GM12878 (cell line): ENCODE measurements at regions not wholly inside any gene's neighbourhood (a gene's known extent, or its start where the extent isn't known, plus 50 kb on each side); places are given as distances from the start of the nearest gene placed in this dataset.

Experiments used
- BACH1 ChIP-seq: fragments of 450-650 bp; IDR thresholded peaks from 2 replicates; pipeline ENCODE4 v1.6.1; 2017; ENCODE audit warnings: mild to moderate bottlenecking, borderline replicate concordance
- CHD2 ChIP-seq: IDR thresholded peaks from 2 replicates; pipeline ENCODE4 v1.6.1; 2011; ENCODE audit warnings: low read depth, low read length, improper control_type of control experiment, borderline replicate concordance
- CTCF ChIP-seq, 3 experiments: IDR thresholded peaks in 2 of 3; conservative IDR thresholded peaks in 1 of 3; 2 replicates each; pipeline ENCODE4 v1.5.1; 2011; ENCODE audit warnings: low read depth in 3 of 3, low read length in 3 of 3, mild to moderate bottlenecking in 3 of 3, control low read depth in 2 of 3, moderate library complexity in 2 of 3, inconsistent platforms in 1 of 3, mixed read lengths in 1 of 3; ENCODE audit not compliant: control insufficient read depth in 2 of 3, insufficient read depth in 1 of 3; ENCODE audit errors: extremely low read depth in 1 of 3
- DPF2 ChIP-seq: fragments of 450-650 bp; IDR thresholded peaks from 2 replicates; pipeline ENCODE4 v1.6.1; 2017; ENCODE audit warnings: mild to moderate bottlenecking
- EGR1 ChIP-seq, 2 experiments: IDR thresholded peaks; 1 replicate in 1 of 2; 2 replicates in 1 of 2; pipeline ENCODE4 v1.6.1; 2011 to 2012; ENCODE audit warnings: low read depth in 2 of 2, low read length in 2 of 2, borderline replicate concordance in 1 of 2, mild to moderate bottlenecking in 1 of 2, moderate library complexity in 1 of 2
- EP300 ChIP-seq, 2 experiments: fragments of 150-350 bp in 1 of 2; IDR thresholded peaks; 2 replicates each; pipeline ENCODE4 v1.6.1; 2011 to 2012; ENCODE audit warnings: low read depth in 2 of 2, low read length in 2 of 2, borderline replicate concordance in 1 of 2, improper control_type of control experiment in 1 of 2, inconsistent platforms in 1 of 2; ENCODE audit not compliant: control insufficient read depth in 1 of 2
- HDGF ChIP-seq: fragments of 450-650 bp; IDR thresholded peaks from 2 replicates; pipeline ENCODE4 v1.6.1; 2016; ENCODE audit warnings: antibody characterized with exemption
- IKZF2 ChIP-seq, 2 experiments: fragments of 450-650 bp; IDR thresholded peaks; 2 replicates each; pipeline ENCODE4 v1.6.1; 2017; ENCODE audit warnings: mild to moderate bottlenecking in 2 of 2, moderate library complexity in 2 of 2
- IRF4 ChIP-seq: IDR thresholded peaks from 2 replicates; pipeline ENCODE4 v1.6.1; 2011; ENCODE audit warnings: low read depth, low read length
- MXI1 ChIP-seq: fragments of 150-350 bp; IDR thresholded peaks from 2 replicates; pipeline ENCODE4 v1.6.1; 2011; ENCODE audit warnings: low read depth, mild to moderate bottlenecking, inconsistent platforms, low read length, improper control_type of control experiment
- NFIC ChIP-seq: IDR thresholded peaks from 2 replicates; pipeline ENCODE4 v1.6.1; 2012; ENCODE audit warnings: low read depth, mild to moderate bottlenecking, inconsistent platforms, low read length, moderate library complexity
- PAX5 ChIP-seq: IDR thresholded peaks from 2 replicates; pipeline ENCODE4 v1.6.1; 2011; ENCODE audit warnings: low read depth, low read length, borderline replicate concordance
- POLR2AphosphoS5 ChIP-seq: IDR thresholded peaks from 2 replicates; pipeline ENCODE4 v1.6.1; 2011; ENCODE audit warnings: mild to moderate bottlenecking, low read length, inconsistent platforms
- POU2F2 ChIP-seq: IDR thresholded peaks from 3 replicates; pipeline ENCODE4 v1.6.1; 2011; ENCODE audit warnings: low read depth, mild to moderate bottlenecking, low read length, borderline replicate concordance
- RAD21 ChIP-seq: IDR thresholded peaks from 2 replicates; pipeline ENCODE4 v1.6.1; 2011; ENCODE audit warnings: mild to moderate bottlenecking, low read depth, low read length, moderate library complexity; ENCODE audit not compliant: insufficient read depth
- RELA ChIP-seq: fragments of 450-650 bp; IDR thresholded peaks from 2 replicates; pipeline ENCODE4 v1.8.0; 2014; ENCODE audit warnings: borderline replicate concordance; ENCODE audit not compliant: partially characterized antibody
- RUNX3 ChIP-seq: IDR thresholded peaks from 2 replicates; pipeline ENCODE4 v1.6.1; 2012; ENCODE audit warnings: low read length, inconsistent platforms
- SKIL ChIP-seq: fragments of 450-650 bp; IDR thresholded peaks from 2 replicates; pipeline ENCODE4 v1.6.1; 2017; ENCODE audit warnings: mild to moderate bottlenecking, low read depth, inconsistent platforms; ENCODE audit not compliant: poor library complexity, severe bottlenecking
- SMARCA5 ChIP-seq: fragments of 450-650 bp; IDR thresholded peaks from 2 replicates; pipeline ENCODE4 v1.6.1; 2017; ENCODE audit warnings: mild to moderate bottlenecking
- SMC3 ChIP-seq: IDR thresholded peaks from 2 replicates; pipeline ENCODE4 v1.6.1; 2011; ENCODE audit warnings: low read length, improper control_type of control experiment, borderline replicate concordance
- TCF12 ChIP-seq: IDR thresholded peaks from 2 replicates; pipeline ENCODE4 v1.6.1; 2011; ENCODE audit warnings: low read depth, mild to moderate bottlenecking, low read length
- YBX1 ChIP-seq: fragments of 450-650 bp; IDR thresholded peaks from 2 replicates; pipeline ENCODE4 v1.6.1; 2016; ENCODE audit warnings: antibody characterized with exemption
- YY1 ChIP-seq: IDR thresholded peaks from 2 replicates; pipeline ENCODE4 v1.6.1; 2011; ENCODE audit warnings: low read depth, mild to moderate bottlenecking, low read length
- ZNF207 ChIP-seq: fragments of 450-650 bp; IDR thresholded peaks from 2 replicates; pipeline ENCODE4 v1.6.1; 2014; ENCODE audit warnings: antibody characterized with exemption, mild to moderate bottlenecking, borderline replicate concordance
- ZNF24 ChIP-seq: fragments of 450-650 bp; IDR thresholded peaks from 2 replicates; pipeline ENCODE4 v1.6.1; 2017; ENCODE audit warnings: antibody characterized with exemption, mild to moderate bottlenecking
- ZZZ3 ChIP-seq: IDR thresholded peaks from 2 replicates; pipeline ENCODE4 v1.6.1; 2011; ENCODE audit warnings: low read depth; ENCODE audit not compliant: control insufficient read depth, insufficient read length
- TF ChIP-seq, protein P1 (sequence below): IDR thresholded peaks from 2 replicates; pipeline ENCODE4 v1.6.1; 2011; ENCODE audit warnings: low read depth, low read length, improper control_type of control experiment, borderline replicate concordance

DNA sequence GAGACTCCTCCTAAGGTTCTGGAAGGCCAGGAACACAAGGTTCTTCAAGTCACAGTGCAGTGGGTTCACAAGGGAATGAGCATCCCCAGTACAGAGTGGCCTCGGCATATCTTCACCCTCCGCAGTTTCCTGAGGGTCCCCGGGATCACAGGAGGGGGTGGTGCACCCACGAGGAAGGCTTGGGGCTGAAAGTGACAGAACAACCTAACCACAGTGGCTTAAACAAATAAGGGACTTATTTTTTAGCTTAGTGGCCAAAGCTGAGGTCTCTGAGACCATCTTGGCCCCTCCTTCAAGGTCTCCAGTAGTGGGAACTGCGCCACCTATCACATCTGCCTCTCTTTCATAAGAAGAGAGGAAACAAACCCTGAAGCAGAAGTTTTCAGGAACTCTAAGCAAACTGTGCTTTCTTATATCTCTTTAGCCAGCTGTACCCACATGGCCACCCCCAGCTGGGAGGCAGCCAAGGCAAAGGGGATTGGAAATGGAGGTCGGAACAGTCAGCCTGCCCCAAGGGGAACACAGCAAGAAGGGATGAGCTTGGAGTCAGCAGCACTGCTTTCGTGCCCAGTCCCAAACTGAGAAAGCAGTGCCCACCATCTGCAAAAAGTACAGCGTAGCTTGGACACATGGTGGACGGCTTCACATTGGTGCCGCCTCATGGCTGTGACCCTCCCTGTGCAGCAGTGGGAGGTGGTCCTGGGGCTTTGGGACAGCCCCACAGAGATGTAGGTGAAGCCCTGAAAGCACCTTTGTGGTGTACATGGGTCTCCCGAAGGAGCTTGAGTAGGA lies 260.0 kb upstream of the ID2 start (continued):
- peak; percentile 84 for TF ChIP-seq IKZF2 (IDR thresholded peaks at IDR 0.05)
- TF ChIP-seq HDGF, result peak; percentile 54; the same call in 1 of the 2 replicates
- peak; percentile 81; the same call in 1 of the 2 replicates for TF ChIP-seq PAX5
- TF ChIP-seq, protein P1, sequence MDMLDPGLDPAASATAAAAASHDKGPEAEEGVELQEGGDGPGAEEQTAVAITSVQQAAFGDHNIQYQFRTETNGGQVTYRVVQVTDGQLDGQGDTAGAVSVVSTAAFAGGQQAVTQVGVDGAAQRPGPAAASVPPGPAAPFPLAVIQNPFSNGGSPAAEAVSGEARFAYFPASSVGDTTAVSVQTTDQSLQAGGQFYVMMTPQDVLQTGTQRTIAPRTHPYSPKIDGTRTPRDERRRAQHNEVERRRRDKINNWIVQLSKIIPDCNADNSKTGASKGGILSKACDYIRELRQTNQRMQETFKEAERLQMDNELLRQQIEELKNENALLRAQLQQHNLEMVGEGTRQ, result no peak
- peak; percentile 56 to 80; a peak in 3 of 4 replicates for TF ChIP-seq EP300 (IDR thresholded peaks at IDR 0.05; ENCODE audit: borderline replicate concordance in 1 of 2, control insufficient read depth in 1 of 2, low read depth in 2 of 2, low read length in 2 of 2)
- no peak for TF ChIP-seq ZNF207
- TF ChIP-seq POLR2AphosphoS5, result peak; percentile 26; the same call in 1 of the 2 replicates
- peak; percentile 59 for TF ChIP-seq YY1
- TF ChIP-seq RELA, result no peak
- TF ChIP-seq CHD2, result peak; percentile 80
- peak; percentile 97 for TF ChIP-seq MXI1
- TF ChIP-seq POU2F2, result peak; percentile 95; the same call in 2 of the 3 replicates
- TF ChIP-seq IRF4, result peak; percentile 58; the same call in 1 of the 2 replicates
- peak; percentile 41; the same call in 1 of the 2 replicates for TF ChIP-seq SMARCA5
- peak; percentile 26 to 44 (median 29); a peak in 5 of 6 replicates for TF ChIP-seq CTCF (IDR thresholded peaks at IDR 0.05 in 2 of 3, conservative IDR thresholded peaks at IDR 0.05 in 1 of 3; ENCODE audit: control insufficient read depth in 2 of 3, extremely low read depth in 1 of 3, insufficient read depth in 1 of 3, low read depth in 3 of 3, low read length in 3 of 3)
- peak; percentile 44; the same call in 1 of the 2 replicates for TF ChIP-seq NFIC
- TF ChIP-seq RAD21, result peak; percentile 49
- TF ChIP-seq TCF12, result 0 out of 2 replicates have a peak, but pooled peaks have one; percentile 44
- TF ChIP-seq BACH1, result peak; percentile 18; the same call in 1 of the 2 replicates
- no peak for TF ChIP-seq ZZZ3
- TF ChIP-seq DPF2, result peak; percentile 59
- TF ChIP-seq YBX1, result no peak
- peak; percentile 44; the same call in 1 of the 2 replicates for TF ChIP-seq ZNF24
- peak; percentile 36; the same call in 1 of the 2 replicates for TF ChIP-seq SMC3
- peak; percentile 60 for TF ChIP-seq SKIL
- peak; percentile 86 for TF ChIP-seq RUNX3
- TF ChIP-seq EGR1 (IDR thresholded peaks at IDR 0.05; ENCODE audit: borderline replicate concordance in 1 of 2, low read depth in 2 of 2, low read length in 2 of 2), result 0 out of 3 replicates have a peak, but pooled peaks of 1 of the 2 experiments have one; percentile 11
